ENCODE measurements at regions not wholly inside any gene's neighbourhood (a gene's known extent, or its start where the extent isn't known, plus 50 kb on each side); places are given as distances from the start of the nearest gene placed in this dataset.

GRCh38 chr18:27662949-27663348 is 477.8 kb upstream of the CHST9 start:
- no peaks in the 10 kb centered on the region for H3K9me3 Mint-ChIP-seq
- no peak for TF ChIP-seq CTCF (IDR thresholded peaks at IDR 0.05)
- H3K4me3 Mint-ChIP-seq: no peak overlapping the region
- DNase-seq: no peak
- H3K36me3 Mint-ChIP-seq (ENCODE audit: low read depth): peaks cover 5% of the 10 kb centered on the region; the same call in 1 of the 2 replicates
- H3K4me1 Mint-ChIP-seq (ENCODE audit: low read depth): peaks cover 24% of the 10 kb centered on the region
- H3K27ac Mint-ChIP-seq: no peak overlapping the region
- H3K27me3 Mint-ChIP-seq (ENCODE audit: insufficient read depth): peaks cover 20% of the 10 kb centered on the region

- Mint-ChIP-seq H3K9me3 (no peaks in the 10 kb centered on the region), H3K27me3 (ENCODE audit: insufficient read depth) (peaks cover 20% of the 10 kb centered on the region), H3K4me1 (ENCODE audit: low read depth) (peaks cover 20% of the 10 kb centered on the region), H3K27ac (no peak overlapping the region), H3K36me3 (ENCODE audit: low read depth) (peaks cover 5% of the 10 kb centered on the region; the same call in 1 of the 2 replicates), H3K4me3 (no peak overlapping the region)
- TF ChIP-seq CTCF (IDR thresholded peaks at IDR 0.05): no peak
- DNase-seq: no peak
These were observed 477.4 kb upstream of the CHST9 start for GRCh38 chr18:27662537-27662936.

- Mint-ChIP-seq H3K27me3 (ENCODE audit: insufficient read depth) (peaks cover 20% of the 10 kb centered on the region), H3K36me3 (ENCODE audit: low read depth) (peaks cover 5% of the 10 kb centered on the region; the same call in 1 of the 2 replicates), H3K4me3 (no peak overlapping the region), H3K9me3 (no peaks in the 10 kb centered on the region), H3K27ac (no peak overlapping the region), H3K4me1 (ENCODE audit: low read depth) (peaks cover 14% of the 10 kb centered on the region)
- no peak for TF ChIP-seq CTCF (IDR thresholded peaks at IDR 0.05)
- DNase-seq: no peak
These were observed 476.4 kb upstream of the CHST9 start for GRCh38 chr18:27661320-27662018.

GRCh38 chr18:27656905-27657304 is 471.8 kb upstream of the CHST9 start:
- Mint-ChIP-seq H3K27ac (no peak overlapping the region), H3K4me3 (no peak overlapping the region), H3K36me3 (ENCODE audit: low read depth) (no peaks in the 10 kb centered on the region), H3K4me1 (ENCODE audit: low read depth) (no peaks in the 10 kb centered on the region), H3K27me3 (ENCODE audit: insufficient read depth) (peaks cover 19% of the 10 kb centered on the region), H3K9me3 (no peaks in the 10 kb centered on the region)
- no peak for TF ChIP-seq CTCF (IDR thresholded peaks at IDR 0.05)
- DNase-seq: no peak

- Mint-ChIP-seq H3K9me3 (no peaks in the 10 kb centered on the region), H3K4me1 (ENCODE audit: low read depth) (no peaks in the 10 kb centered on the region), H3K36me3 (ENCODE audit: low read depth) (no peaks in the 10 kb centered on the region), H3K4me3 (no peak overlapping the region), H3K27ac (no peak overlapping the region), H3K27me3 (ENCODE audit: insufficient read depth) (peaks cover 18% of the 10 kb centered on the region)
- no peak for TF ChIP-seq CTCF (IDR thresholded peaks at IDR 0.05)
- no peak for DNase-seq
These were observed 471.2 kb upstream of the CHST9 start for GRCh38 chr18:27656167-27656778.
